ENCODE measurements at regions not wholly inside any gene's neighbourhood (a gene's known extent, or its start where the extent isn't known, plus 50 kb on each side); places are given as distances from the start of the nearest gene placed in this dataset.
A peak's percentile ranks its signal among the peaks of the same experiment; 100 is the strongest.

DNA sequence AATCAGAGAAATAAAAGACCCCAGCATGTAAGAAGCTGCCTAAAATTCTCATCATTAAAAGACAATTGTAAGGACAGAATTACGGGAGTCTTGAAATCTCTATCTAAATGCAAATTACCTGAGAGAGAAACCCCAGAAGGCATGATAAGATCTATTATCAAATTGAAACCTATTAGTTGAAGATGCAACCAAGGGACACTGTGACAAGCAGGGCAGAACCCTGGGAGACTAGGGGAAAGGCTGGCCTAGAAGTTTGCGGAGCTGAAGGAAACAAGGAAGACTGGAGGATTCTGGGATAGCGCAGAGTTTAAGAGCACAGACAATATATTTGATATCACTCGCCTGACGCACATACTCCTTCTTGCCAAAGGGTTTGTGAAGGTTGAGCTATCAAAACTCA is 319.5 kb upstream of the CHAC2 start:
- H3K4me1 Mint-ChIP-seq (ENCODE audit: low read depth): no peaks in the 10 kb centered on the region
- no peaks in the 10 kb centered on the region for H3K27me3 Mint-ChIP-seq
- no peak for TF ChIP-seq CTCF (IDR thresholded peaks at IDR 0.05; ENCODE audit: unreplicated experiment)
- no peaks in the 10 kb centered on the region for H3K9me3 Mint-ChIP-seq (ENCODE audit: low read depth)
- no peak overlapping the region for H3K27ac Mint-ChIP-seq
- H3K36me3 Mint-ChIP-seq (ENCODE audit: insufficient read depth): no peaks in the 10 kb centered on the region
- H3K4me3 Mint-ChIP-seq (ENCODE audit: low read depth): no peak overlapping the region
- DNase-seq (ENCODE audit: low spot score, unreplicated experiment): no peak

GRCh38 chr2:53445383-53446070 is 322.1 kb upstream of the CHAC2 start:
- no peaks in the 10 kb centered on the region for H3K27me3 Mint-ChIP-seq
- no peak for DNase-seq (ENCODE audit: low spot score, unreplicated experiment)
- no peak overlapping the region for H3K27ac Mint-ChIP-seq
- no peaks in the 10 kb centered on the region for H3K9me3 Mint-ChIP-seq (ENCODE audit: low read depth)
- no peaks in the 10 kb centered on the region for H3K36me3 Mint-ChIP-seq (ENCODE audit: insufficient read depth)
- no peak overlapping the region for H3K4me3 Mint-ChIP-seq (ENCODE audit: low read depth)
- no peak for TF ChIP-seq CTCF (IDR thresholded peaks at IDR 0.05; ENCODE audit: unreplicated experiment)
- no peaks in the 10 kb centered on the region for H3K4me1 Mint-ChIP-seq (ENCODE audit: low read depth)

DNA sequence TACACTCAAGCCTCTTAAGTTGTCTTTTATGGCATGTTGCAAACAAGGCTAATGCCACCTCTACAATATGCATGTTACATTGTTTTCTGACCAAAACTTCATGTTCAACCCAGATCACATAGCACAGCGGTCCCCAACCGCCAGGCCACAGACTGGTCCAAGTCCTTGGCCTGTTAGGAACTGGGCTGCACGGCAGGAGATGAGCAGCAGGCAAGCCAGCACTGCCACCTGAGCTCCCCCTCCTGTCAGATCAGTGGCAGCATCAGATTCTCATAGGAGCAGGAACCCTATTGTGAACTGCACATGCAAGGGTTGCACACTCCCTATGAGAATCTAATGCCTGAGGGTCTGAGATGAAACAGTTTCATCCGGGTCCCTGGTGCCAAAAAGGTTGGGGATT is 324.8 kb upstream of the CHAC2 start:
- Mint-ChIP-seq H3K9me3 (ENCODE audit: low read depth) (no peaks in the 10 kb centered on the region), H3K27ac (no peak overlapping the region), H3K4me3 (ENCODE audit: low read depth) (no peak overlapping the region), H3K36me3 (ENCODE audit: insufficient read depth) (no peaks in the 10 kb centered on the region), H3K4me1 (ENCODE audit: low read depth) (no peaks in the 10 kb centered on the region), H3K27me3 (no peaks in the 10 kb centered on the region)
- DNase-seq (ENCODE audit: low spot score, unreplicated experiment): no peak
- TF ChIP-seq CTCF (IDR thresholded peaks at IDR 0.05; ENCODE audit: unreplicated experiment): peak; percentile 31

- no peak for TF ChIP-seq CTCF (IDR thresholded peaks at IDR 0.05; ENCODE audit: unreplicated experiment)
- no peak overlapping the region for H3K27ac Mint-ChIP-seq
- DNase-seq (ENCODE audit: low spot score, unreplicated experiment): no peak
- no peak overlapping the region for H3K4me3 Mint-ChIP-seq (ENCODE audit: low read depth)
- no peaks in the 10 kb centered on the region for H3K36me3 Mint-ChIP-seq (ENCODE audit: insufficient read depth)
- H3K27me3 Mint-ChIP-seq: no peaks in the 10 kb centered on the region
- no peaks in the 10 kb centered on the region for H3K9me3 Mint-ChIP-seq (ENCODE audit: low read depth)
- no peaks in the 10 kb centered on the region for H3K4me1 Mint-ChIP-seq (ENCODE audit: low read depth)
Measured at GRCh38 chr2:53442093-53442492, 325.5 kb upstream of the CHAC2 start.

DNA sequence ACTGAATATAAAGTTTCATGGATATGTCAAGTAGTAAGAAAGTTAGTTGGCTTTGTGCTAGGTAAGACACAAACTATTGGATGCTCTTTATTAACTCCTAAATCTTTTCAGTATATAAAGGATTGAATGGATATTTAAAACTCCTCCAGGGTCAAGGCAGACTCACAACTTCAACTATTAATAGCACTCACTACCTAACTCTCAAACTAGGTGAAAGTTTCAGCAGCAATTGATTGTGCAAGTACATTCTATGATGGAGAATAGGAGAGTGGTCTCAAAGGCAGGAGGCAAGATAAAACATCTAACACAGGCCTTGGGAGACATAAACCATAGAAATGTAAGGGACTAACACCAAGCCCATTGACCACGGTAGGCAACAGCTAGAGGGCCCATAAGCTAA is 328.9 kb upstream of the CHAC2 start:
- no peak for DNase-seq (ENCODE audit: low spot score, unreplicated experiment)
- H3K4me1 Mint-ChIP-seq (ENCODE audit: low read depth): no peaks in the 10 kb centered on the region
- H3K4me3 Mint-ChIP-seq (ENCODE audit: low read depth): no peak overlapping the region
- no peaks in the 10 kb centered on the region for H3K9me3 Mint-ChIP-seq (ENCODE audit: low read depth)
- H3K27ac Mint-ChIP-seq: no peak overlapping the region
- H3K27me3 Mint-ChIP-seq: no peaks in the 10 kb centered on the region
- H3K36me3 Mint-ChIP-seq (ENCODE audit: insufficient read depth): no peaks in the 10 kb centered on the region
- no peak for TF ChIP-seq CTCF (IDR thresholded peaks at IDR 0.05; ENCODE audit: unreplicated experiment)

All from progenitor cell of endocrine pancreas (in vitro differentiated cells).